Stimulated activated CD8-positive, alpha-beta memory T cell treated with anti-CD3 and anti-CD28 coated beads, Interleukin-7, amount 100 ng/mL, for 48 hours (primary cell): ENCODE measurements at regions not wholly inside any gene's neighbourhood (a gene's known extent, or its start where the extent isn't known, plus 50 kb on each side); places are given as distances from the start of the nearest gene placed in this dataset.

ENCODE experiments used
- DNase-seq, 2 donors: peaks; one replicate each; pipeline ENCODE4 v3.0.0-alpha.2; 2020; ENCODE audit warnings: low read depth in 1 of 2; ENCODE audit errors: extremely low read depth in 1 of 2

- DNase-seq = no peak
Measured at GRCh38 chr5:2196989-2197619, 314.4 kb upstream of the IRX4 start.

DNA sequence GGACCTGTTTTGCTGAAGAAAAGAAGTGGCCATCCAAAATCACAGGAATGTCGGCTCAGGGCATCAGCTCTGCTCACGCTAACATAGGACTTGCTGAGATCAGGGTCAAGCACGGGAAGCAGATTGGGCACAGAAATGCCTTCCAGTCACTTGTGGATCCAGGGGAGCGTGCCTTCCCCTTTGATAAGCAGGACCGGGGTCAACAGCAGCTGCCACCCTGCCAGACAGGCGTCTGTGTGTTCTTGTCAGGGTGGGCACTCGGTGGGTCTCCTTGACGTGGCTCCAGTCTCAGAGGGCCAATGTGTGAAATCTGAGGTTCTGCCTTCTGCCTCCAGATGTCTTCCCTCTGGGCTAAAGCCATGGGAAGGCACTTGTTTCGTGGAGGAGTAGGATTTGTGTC is 313.7 kb upstream of the IRX4 start:
- DNase-seq = no peak

- no peak for DNase-seq
Measured at GRCh38 chr5:2194949-2195348, 312.2 kb upstream of the IRX4 start.

DNA sequence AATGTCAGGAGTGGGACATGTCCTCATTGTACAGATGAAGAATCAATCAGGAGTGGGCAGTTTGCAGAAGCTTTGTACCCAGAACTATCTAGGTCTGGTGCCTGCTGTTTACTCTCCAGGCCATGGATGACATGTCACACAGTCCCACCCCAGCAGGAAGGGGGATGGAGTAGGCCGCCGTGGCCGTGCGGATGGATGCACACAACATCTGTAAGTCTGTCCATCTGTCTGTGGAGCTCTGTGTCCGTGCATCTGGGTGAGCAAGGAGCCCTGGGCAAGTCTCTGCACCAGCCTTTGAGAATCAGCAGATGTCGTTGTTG is 311.5 kb upstream of the IRX4 start:
- no peak for DNase-seq

- DNase-seq = no peak
Measured at GRCh38 chr5:2193542-2194235, 311.0 kb upstream of the IRX4 start.

DNA sequence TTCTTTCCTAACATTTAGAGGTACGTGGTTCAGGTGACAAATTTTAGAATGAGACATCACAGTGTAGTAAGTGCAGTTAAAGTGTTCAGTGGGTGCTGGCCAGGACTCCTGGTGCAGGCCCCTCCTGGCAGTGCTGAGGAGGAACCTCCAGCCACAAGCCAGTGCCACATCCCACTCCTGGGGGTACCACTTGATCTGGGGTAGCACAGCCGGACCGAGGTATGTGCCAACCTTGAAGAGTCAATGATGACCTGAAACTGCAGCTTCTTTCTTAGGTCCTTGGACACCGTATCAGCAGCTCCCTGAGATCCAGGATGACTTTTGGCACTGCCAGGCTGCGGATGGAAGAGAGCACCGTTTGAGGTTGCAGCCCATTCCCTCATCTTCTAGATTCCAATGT is 310.4 kb upstream of the IRX4 start:
- no peak for DNase-seq

DNA sequence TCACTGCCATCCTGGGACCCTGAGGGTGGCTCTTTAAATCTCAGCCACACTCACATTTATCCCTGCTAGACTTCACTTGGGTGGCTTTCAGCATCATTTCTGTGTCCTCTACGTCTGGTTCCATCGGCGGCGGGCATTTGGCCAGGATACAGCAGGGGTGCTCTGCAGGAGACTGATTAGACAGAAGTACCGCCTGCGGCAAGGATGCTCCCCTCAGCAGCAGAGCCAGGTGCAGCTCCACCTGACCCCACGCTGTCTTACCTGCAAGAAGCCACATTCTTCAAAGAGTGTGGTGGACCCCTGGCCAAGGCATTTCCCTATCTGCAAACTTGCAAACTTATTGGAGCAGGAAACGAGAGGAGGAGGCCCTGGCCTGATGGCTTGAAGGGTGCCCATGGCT is 309.8 kb upstream of the IRX4 start:
- DNase-seq = no peak

- no peak for DNase-seq
Measured at GRCh38 chr5:2191972-2192371, 309.2 kb upstream of the IRX4 start.

DNA sequence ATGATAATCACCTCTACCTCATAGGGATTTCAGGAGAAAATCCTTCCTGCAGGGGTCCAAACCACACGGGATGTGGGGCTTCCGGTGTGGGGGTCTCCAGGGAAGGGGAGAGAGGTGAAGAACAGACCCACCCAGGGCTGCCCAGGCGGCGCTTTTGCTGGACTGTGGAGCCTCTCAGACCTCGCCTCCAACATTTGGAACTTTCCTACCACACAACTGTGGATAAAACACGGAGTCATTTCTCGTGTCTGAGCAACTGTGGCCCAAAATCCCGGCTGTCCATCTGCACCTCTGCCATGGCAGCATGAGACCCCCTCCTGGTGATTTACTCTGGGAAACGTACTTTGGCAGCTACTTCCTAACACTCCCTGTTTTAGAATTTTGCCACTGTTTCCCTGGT is 307.8 kb upstream of the IRX4 start:
- no peak for DNase-seq

GRCh38 chr5:2188661-2189060 is 305.9 kb upstream of the IRX4 start:
- DNase-seq = no peak

DNA sequence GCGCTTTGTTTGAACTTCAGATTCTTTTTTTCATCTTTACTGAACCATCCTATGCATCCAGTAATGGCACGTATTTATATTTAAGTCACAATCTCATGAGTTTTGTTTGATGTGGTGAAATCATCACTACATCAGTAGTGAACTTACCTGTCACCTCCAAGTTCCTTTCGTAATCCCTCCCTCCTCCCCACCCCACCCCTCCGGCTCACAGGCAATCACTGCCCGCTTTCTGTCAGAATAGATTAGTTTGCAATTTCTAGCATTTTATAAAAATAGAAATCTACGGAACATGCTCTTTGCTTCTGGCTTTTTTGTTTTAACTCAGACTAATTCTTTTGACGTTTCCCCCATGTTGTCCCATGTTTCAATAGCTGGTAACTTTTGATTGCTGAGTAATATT is 305.4 kb upstream of the IRX4 start:
- no peak for DNase-seq

- DNase-seq = no peak
Measured at GRCh38 chr5:2187687-2188086, 305.0 kb upstream of the IRX4 start.

DNA sequence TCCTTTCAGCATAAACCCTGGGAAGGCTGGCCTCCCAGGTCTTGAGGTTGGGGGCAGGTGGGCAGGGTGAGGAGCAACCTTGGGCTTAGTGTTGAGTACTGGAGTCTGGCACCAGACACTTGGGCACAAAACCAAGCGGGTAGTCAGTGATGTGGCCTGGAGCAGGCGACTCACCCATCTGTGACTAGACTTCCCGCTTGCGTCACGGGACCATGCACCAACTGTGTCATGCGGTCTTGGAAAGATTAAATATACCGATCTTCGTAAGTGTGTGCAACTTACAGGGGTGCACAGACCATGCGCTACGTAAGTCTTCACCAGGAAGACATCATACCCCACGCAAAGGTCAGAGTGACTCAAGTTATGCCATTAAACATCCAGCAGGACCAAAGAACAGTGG is 304.4 kb upstream of the IRX4 start:
- no peak for DNase-seq

GRCh38 chr5:2186472-2187015 is 303.8 kb upstream of the IRX4 start:
- no peak for DNase-seq

- DNase-seq = no peak
Measured at GRCh38 chr5:2185646-2186471, 303.1 kb upstream of the IRX4 start.

- no peak for DNase-seq
Measured at GRCh38 chr5:2184563-2185540, 302.1 kb upstream of the IRX4 start.

DNA sequence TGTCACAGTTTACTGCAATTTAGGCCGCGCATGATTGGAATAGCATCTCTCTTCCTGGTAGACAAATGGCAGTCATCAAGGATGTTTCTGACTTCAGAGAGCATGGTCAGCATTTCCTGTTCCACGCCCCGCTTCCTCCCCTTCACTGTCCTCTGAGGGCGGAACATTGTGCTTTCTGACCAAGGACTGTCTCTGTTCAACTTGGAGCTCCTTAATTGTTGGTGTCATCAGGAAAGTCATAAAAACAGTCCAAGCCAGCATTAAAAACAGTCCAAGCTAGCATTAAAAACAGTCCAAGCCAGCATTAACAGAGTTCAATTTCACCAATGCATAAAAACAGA is 301.3 kb upstream of the IRX4 start:
- DNase-seq = no peak

GRCh38 chr5:2183154-2184025 is 300.7 kb upstream of the IRX4 start:
- DNase-seq = no peak

GRCh38 chr5:2182020-2182419 is 299.3 kb upstream of the IRX4 start:
- no peak for DNase-seq

- no peak for DNase-seq
Measured at GRCh38 chr5:2181557-2181956, 298.8 kb upstream of the IRX4 start.
